ENCODE measurements at regions not wholly inside any gene's neighbourhood (a gene's known extent, or its start where the extent isn't known, plus 50 kb on each side); places are given as distances from the start of the nearest gene placed in this dataset.

GRCh38 chr3:127107002-127107401, 85.9 kb upstream of the PRR23E start:
- Histone ChIP-seq H3K36me3 (no peaks in the 10 kb centered on the region), H3K9me3 (peaks cover 0 to 8% of the 10 kb centered on the region in 2 donors), H3K27ac (no peak overlapping the region), H3K27me3 (no peaks in the 10 kb centered on the region), H3K4me1 (no peaks in the 10 kb centered on the region), H3K4me3 (no peak overlapping the region)
- ATAC-seq = no peak
- DNase-seq = no peak
- no peak for TF ChIP-seq CTCF (IDR thresholded peaks at IDR 0.05)
- intact Hi-C loops (cut with DNase I) = no loop called here

GRCh38 chr3:127107491-127108375, 85.2 kb upstream of the PRR23E start:
- TF ChIP-seq CTCF (IDR thresholded peaks at IDR 0.05) = no peak

GRCh38 chr3:127108796-127109195, 84.1 kb upstream of the PRR23E start:
- Histone ChIP-seq H3K36me3 (no peaks in the 10 kb centered on the region), H3K9me3 (peaks cover 0 to 25% of the 10 kb centered on the region in 2 donors), H3K27ac (no peak overlapping the region), H3K4me3 (no peak overlapping the region), H3K4me1 (no peaks in the 10 kb centered on the region), H3K27me3 (no peaks in the 10 kb centered on the region)
- ATAC-seq (no peak), DNase-seq (no peak)
- no peak for TF ChIP-seq CTCF (IDR thresholded peaks at IDR 0.05)
- intact Hi-C loops (cut with DNase I) = no loop called here

More at GRCh38 chr3:127107491-127108375, 85.2 kb upstream of the PRR23E start:
- DNase-seq = no peak
- intact Hi-C loops (cut with DNase I) = no loop called here
- Histone ChIP-seq H3K4me1 (no peaks in the 10 kb centered on the region), H3K27ac (no peak overlapping the region), H3K4me3 (no peak overlapping the region), H3K36me3 (no peaks in the 10 kb centered on the region), H3K27me3 (no peaks in the 10 kb centered on the region), H3K9me3 (peaks cover 0 to 15% of the 10 kb centered on the region in 2 donors)
- no peak for ATAC-seq

GRCh38 chr3:127110982-127111693, 81.8 kb upstream of the PRR23E start:
- no peaks in the 10 kb centered on the region for H3K27me3 ChIP-seq
- H3K4me1 ChIP-seq = no peaks in the 10 kb centered on the region
- H3K27ac ChIP-seq = no peak overlapping the region
- intact Hi-C loops (cut with DNase I) = no loop called here
- TF ChIP-seq CTCF (IDR thresholded peaks at IDR 0.05) = no peak
- DNase-seq (no peak), ATAC-seq (no peak)
- peaks cover 0 to 25% of the 10 kb centered on the region in 2 donors for H3K9me3 ChIP-seq
- H3K36me3 ChIP-seq = no peaks in the 10 kb centered on the region
- no peak overlapping the region for H3K4me3 ChIP-seq

Data from left lung (tissue), 4 donors.